ENCODE measurements at regions not wholly inside any gene's neighbourhood (a gene's known extent, or its start where the extent isn't known, plus 50 kb on each side); places are given as distances from the start of the nearest gene placed in this dataset.

- TF ChIP-seq CTCF (IDR thresholded peaks at IDR 0.05) (no peak), POLR2A (IDR thresholded peaks at IDR 0.05) (no peak)
Observed at GRCh38 chrX:6748595-6748994, 213.7 kb upstream of the VCX3A start.

All from adrenal gland (tissue), 5 donors.